ENCODE measurements at regions not wholly inside any gene's neighbourhood (a gene's known extent, or its start where the extent isn't known, plus 50 kb on each side); places are given as distances from the start of the nearest gene placed in this dataset.

- no peak for TF ChIP-seq TCF7 (CRISPR knock-in tag; IDR thresholded peaks at IDR 0.05; ENCODE audit: low read depth)
- TF ChIP-seq, protein P1, sequence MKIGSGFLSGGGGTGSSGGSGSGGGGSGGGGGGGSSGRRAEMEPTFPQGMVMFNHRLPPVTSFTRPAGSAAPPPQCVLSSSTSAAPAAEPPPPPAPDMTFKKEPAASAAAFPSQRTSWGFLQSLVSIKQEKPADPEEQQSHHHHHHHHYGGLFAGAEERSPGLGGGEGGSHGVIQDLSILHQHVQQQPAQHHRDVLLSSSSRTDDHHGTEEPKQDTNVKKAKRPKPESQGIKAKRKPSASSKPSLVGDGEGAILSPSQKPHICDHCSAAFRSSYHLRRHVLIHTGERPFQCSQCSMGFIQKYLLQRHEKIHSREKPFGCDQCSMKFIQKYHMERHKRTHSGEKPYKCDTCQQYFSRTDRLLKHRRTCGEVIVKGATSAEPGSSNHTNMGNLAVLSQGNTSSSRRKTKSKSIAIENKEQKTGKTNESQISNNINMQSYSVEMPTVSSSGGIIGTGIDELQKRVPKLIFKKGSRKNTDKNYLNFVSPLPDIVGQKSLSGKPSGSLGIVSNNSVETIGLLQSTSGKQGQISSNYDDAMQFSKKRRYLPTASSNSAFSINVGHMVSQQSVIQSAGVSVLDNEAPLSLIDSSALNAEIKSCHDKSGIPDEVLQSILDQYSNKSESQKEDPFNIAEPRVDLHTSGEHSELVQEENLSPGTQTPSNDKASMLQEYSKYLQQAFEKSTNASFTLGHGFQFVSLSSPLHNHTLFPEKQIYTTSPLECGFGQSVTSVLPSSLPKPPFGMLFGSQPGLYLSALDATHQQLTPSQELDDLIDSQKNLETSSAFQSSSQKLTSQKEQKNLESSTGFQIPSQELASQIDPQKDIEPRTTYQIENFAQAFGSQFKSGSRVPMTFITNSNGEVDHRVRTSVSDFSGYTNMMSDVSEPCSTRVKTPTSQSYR (CRISPR knock-in tag; IDR thresholded peaks at IDR 0.05) = no peak
These were observed 267.5 kb downstream of the GPD2 start for GRCh38 chr2:156703642-156704041.
